GM12878 (cell line): ENCODE measurements at regions not wholly inside any gene's neighbourhood (a gene's known extent, or its start where the extent isn't known, plus 50 kb on each side); places are given as distances from the start of the nearest gene placed in this dataset.

Source experiments
- ATAC-seq: fragments of 200-7000 bp; cut with Tn5 transposase; 3 replicates; pipeline ENCODE4 v1.9.1; 2020; ENCODE audit warnings: mild to moderate bottlenecking, moderate library complexity
- BruUV-seq: library from RNA; stranded (reverse); fragments of 400-500 nt; replicated peaks from 2 replicates; lab custom pipeline; 2021; lab: Mats Ljungman, UMichigan
- CTCF ChIA-PET: fragments of 300-600 bp; sonication (Branson Sonifier 250); formaldehyde crosslinking; extraction: SDS; loops from one replicate; lab custom pipeline; 2021; ENCODE audit warnings: inconsistent platforms; lab: Yijun Ruan, JAX
- POLR2A ChIA-PET: fragments of 350-600 bp; formaldehyde crosslinking; extraction: SDS; loops from one replicate; lab custom pipeline; 2021; ENCODE audit warnings: inconsistent platforms; lab: Charles Lee
- RAD21 ChIA-PET: fragments of 300-600 bp; sonication (Branson Sonifier 250); formaldehyde crosslinking; loops from one replicate; lab custom pipeline; 2023; ENCODE audit warnings: antibody characterized with exemption; ENCODE audit not compliant: unreplicated experiment; lab: Charles Lee
- SMC1A ChIA-PET: fragments of 300-600 bp; sonication (Branson Sonifier 250); formaldehyde crosslinking; loops from one replicate; lab custom pipeline; 2023; ENCODE audit not compliant: unreplicated experiment, uncharacterized antibody; lab: Charles Lee
- DNase-seq: peaks from one replicate; pipeline ENCODE4 v3.0.0-alpha.2; 2011; ENCODE audit warnings: low read depth, low spot score
- FAIRE-seq: peaks from 3 replicates; lab custom pipeline; 2011; peaks lifted over from hg19 to GRCh38; lab: Jason Lieb, UNC
- H2AFZ ChIP-seq: 2 replicates; pipeline ENCODE4 v1.6.0; 2011; ENCODE audit warnings: low read depth, low read length, control low read depth; ENCODE audit not compliant: control insufficient read depth
- H3K27ac ChIP-seq: 2 replicates; pipeline ENCODE4 v1.5.1; 2011; ENCODE audit warnings: control low read depth; ENCODE audit not compliant: control insufficient read depth, insufficient read depth
- H3K27me3 ChIP-seq, 2 experiments: replicated peaks in 1 of 2; 2 replicates each; pipeline versions ENCODE4 v1.6.0 to v1.6.1; 2011; ENCODE audit warnings: low read length in 1 of 2; ENCODE audit not compliant: control insufficient read depth in 2 of 2, insufficient read depth in 2 of 2
- H3K36me3 ChIP-seq, 2 experiments: 2 replicates each; pipeline ENCODE4 v1.5.1; 2011; ENCODE audit warnings: low read length in 1 of 2; ENCODE audit not compliant: control insufficient read depth in 2 of 2, insufficient read depth in 2 of 2
- H3K4me1 ChIP-seq: 2 replicates; pipeline ENCODE4 v1.6.1; 2011; ENCODE audit warnings: mild to moderate bottlenecking, low read length, moderate library complexity, mixed read lengths; ENCODE audit not compliant: control insufficient read depth, insufficient read depth
- H3K4me2 ChIP-seq: 2 replicates; pipeline ENCODE4 v1.6.0; 2011; ENCODE audit warnings: control low read depth; ENCODE audit not compliant: control insufficient read depth, insufficient read depth
- H3K4me3 ChIP-seq: fragments of 200-600 bp; sonication (generic); 2 replicates; pipeline ENCODE4 v1.5.1; 2016
- H3K79me2 ChIP-seq: 2 replicates; pipeline ENCODE4 v1.6.0; 2011; ENCODE audit warnings: low read length; ENCODE audit not compliant: control insufficient read depth, insufficient read depth
- H3K9ac ChIP-seq: 2 replicates; pipeline ENCODE4 v1.8.0; 2011; ENCODE audit warnings: low read length, control low read depth, mixed read lengths; ENCODE audit not compliant: control insufficient read depth, insufficient read depth
- H3K9me3 ChIP-seq: replicated peaks from 3 replicates; pipeline ENCODE4 v1.5.1; 2011; ENCODE audit warnings: mild to moderate bottlenecking, low read length; ENCODE audit not compliant: control insufficient read depth, insufficient read depth
- H4K20me1 ChIP-seq: 2 replicates; pipeline ENCODE4 v1.6.0; 2011; ENCODE audit not compliant: control insufficient read depth, insufficient read depth
- ATF7 ChIP-seq: fragments of 450-650 bp; IDR thresholded peaks from 2 replicates; pipeline ENCODE4 v1.6.1; 2016; ENCODE audit warnings: low read depth, mild to moderate bottlenecking
- BHLHE40 ChIP-seq, 2 experiments: fragments of 450-650 bp in 1 of 2; IDR thresholded peaks; 2 replicates each; pipeline ENCODE4 v1.6.1; 2011 to 2017; ENCODE audit warnings: low read depth in 2 of 2, borderline replicate concordance in 1 of 2, improper control_type of control experiment in 1 of 2, low read length in 1 of 2, mild to moderate bottlenecking in 1 of 2
- CBX3 ChIP-seq: fragments of 200-600 bp; sonication (generic); IDR thresholded peaks from 2 replicates; pipeline ENCODE4 v1.6.1; 2016; ENCODE audit warnings: low read depth, borderline replicate concordance
- CREB1 ChIP-seq: IDR thresholded peaks from 2 replicates; pipeline ENCODE4 v1.6.1; 2012; ENCODE audit warnings: low read depth, mild to moderate bottlenecking, inconsistent platforms
- E2F8 ChIP-seq: fragments of 450-650 bp; IDR thresholded peaks from 2 replicates; pipeline ENCODE4 v1.6.1; 2018; ENCODE audit warnings: mild to moderate bottlenecking, low read depth, moderate library complexity; ENCODE audit not compliant: partially characterized antibody
- EED ChIP-seq: sonication (generic); IDR thresholded peaks from 2 replicates; pipeline ENCODE4 v1.6.1; 2016; ENCODE audit warnings: antibody characterized with exemption, low read depth
- GABPA ChIP-seq: IDR thresholded peaks from 2 replicates; pipeline ENCODE4 v1.6.1; 2014; ENCODE audit warnings: antibody characterized with exemption, low read depth, mild to moderate bottlenecking, inconsistent platforms
- LARP7 ChIP-seq: fragments of 450-650 bp; IDR thresholded peaks from 2 replicates; pipeline ENCODE4 v1.6.1; 2017; ENCODE audit warnings: mild to moderate bottlenecking
- MEF2B ChIP-seq: fragments of 450-650 bp; IDR thresholded peaks from 2 replicates; pipeline ENCODE4 v1.6.1; 2018; ENCODE audit warnings: mild to moderate bottlenecking, moderate library complexity; ENCODE audit not compliant: partially characterized antibody, poor library complexity, severe bottlenecking
- MYB ChIP-seq: fragments of 150-350 bp; IDR thresholded peaks from 2 replicates; pipeline ENCODE4 v1.6.1; 2014; ENCODE audit warnings: mild to moderate bottlenecking, low read depth, low read length, borderline replicate concordance
- MYC ChIP-seq: IDR thresholded peaks from 2 replicates; pipeline ENCODE4 v1.6.1; 2011; ENCODE audit warnings: mild to moderate bottlenecking, low read length, moderate library complexity, inconsistent platforms; ENCODE audit not compliant: insufficient read depth, insufficient replicate concordance, insufficient read length, severe bottlenecking
- NFYA ChIP-seq: IDR thresholded peaks from 2 replicates; pipeline ENCODE4 v1.6.1; 2011; ENCODE audit warnings: low read depth, mild to moderate bottlenecking, low read length, improper control_type of control experiment, borderline replicate concordance
- NR2C1 ChIP-seq: fragments of 450-650 bp; IDR thresholded peaks from 2 replicates; pipeline ENCODE4 v1.6.1; 2017; ENCODE audit warnings: antibody characterized with exemption, mild to moderate bottlenecking, moderate library complexity
- RBBP5 ChIP-seq: fragments of 200-600 bp; sonication (generic); conservative IDR thresholded peaks from 2 replicates; pipeline ENCODE4 v1.6.1; 2016
- SP1 ChIP-seq: IDR thresholded peaks from one replicate; pipeline ENCODE4 v1.6.1; 2011; ENCODE audit warnings: low read depth, low read length
- TCF7 ChIP-seq: IDR thresholded peaks from 2 replicates; pipeline ENCODE4 v1.6.1; 2014; ENCODE audit warnings: antibody characterized with exemption, borderline replicate concordance
- ZNF24 ChIP-seq: fragments of 450-650 bp; IDR thresholded peaks from 2 replicates; pipeline ENCODE4 v1.6.1; 2017; ENCODE audit warnings: antibody characterized with exemption, mild to moderate bottlenecking
- ZNF384 ChIP-seq: IDR thresholded peaks from 2 replicates; pipeline ENCODE4 v1.6.1; 2012; ENCODE audit warnings: low read depth, mild to moderate bottlenecking, low read length, improper control_type of control experiment, borderline replicate concordance
- WGBS: methylation state at CpG from one replicate; pipeline ENCODE4 v1.1.6; 2016; ENCODE audit warnings: low lambda C conversion rate; ENCODE audit not compliant: insufficient replicate concordance, insufficient coverage; ENCODE audit errors: missing lambda C conversion rate; 5-methylcytosine and 5-hydroxymethylcytosine counted together
- in situ Hi-C: fragments of 300-500 bp; cut with MboI; formaldehyde crosslinking; loops from 9 replicates; pipeline ENCODE4 v1.14.3; 2018; ENCODE audit warnings: mixed read lengths
- intact Hi-C: fragments of 100-400 bp; cut with micrococcal nuclease; formaldehyde crosslinking; loops from one replicate; pipeline ENCODE4 v1.14.2; 2022; ENCODE audit not compliant: unreplicated experiment

- FAIRE-seq: no peak
- intact Hi-C loops: no loop called here
- ChIA-PET RAD21 (no interaction called here), SMC1A (no interaction called here), CTCF (no interaction called here), POLR2A (no interaction called here)
- H4K20me1 ChIP-seq: no peaks in the 10 kb centered on the region
- no peak overlapping the region for H3K4me3 ChIP-seq
- in situ Hi-C loops: no loop called here
- TF ChIP-seq ZNF24 (no peak), BHLHE40 (IDR thresholded peaks at IDR 0.05; ENCODE audit: borderline replicate concordance in 1 of 2, low read depth in 2 of 2, low read length in 1 of 2) (no peak), TCF7 (no peak), LARP7 (no peak), MYC (no peak), ATF7 (no peak), SP1 (no peak)
- no peaks in the 10 kb centered on the region for H3K4me1 ChIP-seq
- no peak overlapping the region for H3K9ac ChIP-seq
- no peak overlapping the region for H2AFZ ChIP-seq
- H3K9me3 ChIP-seq: no peaks in the 10 kb centered on the region
- ATAC-seq: no peak
- no peak overlapping the region for H3K27ac ChIP-seq
- H3K79me2 ChIP-seq: no peaks in the 10 kb centered on the region
- 42% methylated on average over 1 of the region's 1 CpG for WGBS
- no peaks in the 10 kb centered on the region for H3K27me3 ChIP-seq
- DNase-seq: no peak
- no peak overlapping the region for H3K4me2 ChIP-seq
- H3K36me3 ChIP-seq: no peaks in the 10 kb centered on the region
- BruUV-seq: no TSS peak
Measured at GRCh38 chr3:163213838-163214237, 1717.2 kb downstream of the OTOL1 start.

GRCh38 chr3:163196815-163197374 is 1700.3 kb downstream of the OTOL1 start:
- Histone ChIP-seq H4K20me1 (no peaks in the 10 kb centered on the region), H3K9ac (no peak overlapping the region), H2AFZ (no peak overlapping the region), H3K79me2 (no peaks in the 10 kb centered on the region), H3K9me3 (no peaks in the 10 kb centered on the region), H3K36me3 (no peaks in the 10 kb centered on the region), H3K27ac (no peak overlapping the region), H3K27me3 (no peaks in the 10 kb centered on the region), H3K4me1 (no peaks in the 10 kb centered on the region), H3K4me2 (no peak overlapping the region), H3K4me3 (no peak overlapping the region)
- no peak for FAIRE-seq
- SMC1A ChIA-PET: interaction anchor here (0.7 to 1.4 kb wide), 3 partner anchors 9 to 43 kb away, joined by 3 read pairs; no protein-coding TSS in a partner anchor
- in situ Hi-C loops: no loop called here
- CTCF ChIA-PET: no interaction called here
- POLR2A ChIA-PET: no interaction called here
- intact Hi-C loops: no loop called here
- ATAC-seq: no peak
- no peak for DNase-seq
- RAD21 ChIA-PET: no interaction called here
- no TSS peak for BruUV-seq
- WGBS: 0% methylated on average over 2 of the region's 2 CpGs
- TF ChIP-seq MEF2B (no peak), GABPA (no peak), NR2C1 (no peak), NFYA (no peak), RBBP5 (no peak), ZNF384 (no peak), E2F8 (no peak), CBX3 (no peak), CREB1 (no peak), EED (no peak), MYB (no peak)
